AG04450 (cell line): ENCODE measurements at regions not wholly inside any gene's neighbourhood (a gene's known extent, or its start where the extent isn't known, plus 50 kb on each side); places are given as distances from the start of the nearest gene placed in this dataset.

Experiments
- CTCF ChIA-PET: fragments of 300-600, 350-600 bp; formaldehyde crosslinking; extraction: SDS; loops from one replicate; lab custom pipeline; 2022; ENCODE audit warnings: antibody characterized with exemption, inconsistent platforms; lab: Charles Lee
- POLR2A ChIA-PET: fragments of 350-600 bp; formaldehyde crosslinking; extraction: SDS; loops from one replicate; lab custom pipeline; 2021; ENCODE audit warnings: antibody characterized with exemption, inconsistent platforms; lab: Yijun Ruan, JAX
- DNase-seq: peaks from one replicate; pipeline ENCODE4 v3.0.0-alpha.2; 2011; ENCODE audit warnings: low read depth, low spot score
- H3K27ac ChIP-seq: one replicate; pipeline ENCODE4 v1.5.1; 2012; ENCODE audit warnings: low read depth, low read length, control low read depth
- H3K27me3 ChIP-seq: one replicate; pipeline ENCODE4 v1.6.0; 2012; ENCODE audit warnings: low read length; ENCODE audit not compliant: control insufficient read depth, insufficient read depth
- H3K4me3 ChIP-seq: 2 replicates; pipeline ENCODE4 v1.5.1; 2011; ENCODE audit warnings: mild to moderate bottlenecking, low read depth, low read length, control low read depth
- H3K9me3 ChIP-seq: 2 replicates; pipeline ENCODE4 v1.5.1; 2012; ENCODE audit warnings: low read length; ENCODE audit not compliant: control insufficient read depth, insufficient read depth
- CTCF ChIP-seq: IDR thresholded peaks from 2 replicates; pipeline ENCODE4 v1.5.1; 2011; ENCODE audit warnings: low read depth, low read length, control low read depth, inconsistent platforms

- H3K27ac ChIP-seq = no peak overlapping the region
Observed at GRCh38 chr4:74670583-74670982, 123.7 kb downstream of the BTC start.

GRCh38 chr4:74671080-74671698, 123.1 kb downstream of the BTC start:
- Histone ChIP-seq H3K4me3 (no peak overlapping the region), H3K9me3 (no peaks in the 10 kb centered on the region), H3K27ac (no peak overlapping the region), H3K27me3 (no peaks in the 10 kb centered on the region)
- peak; percentile 43 for DNase-seq
- TF ChIP-seq CTCF = peak; percentile 77
- POLR2A ChIA-PET = interaction anchor here (0.6 kb wide), 1 partner anchor 351 kb away, joined by 3 read pairs; no protein-coding TSS in a partner anchor
- CTCF ChIA-PET = interaction anchor here (0.6 to 18.1 kb wide), 27 partner anchors 8 to 482 kb away, joined by 3 to 365 read pairs (median 3); partner anchors contain the start of gene AREG

More at GRCh38 chr4:74670583-74670982, 123.7 kb downstream of the BTC start:
- ChIA-PET CTCF (interaction anchor here (0.9 to 18.1 kb wide), 12 partner anchors 120 to 481 kb away, joined by 3 to 365 read pairs (median 5); partner anchors contain the start of gene AREG), POLR2A (no interaction called here)
- Histone ChIP-seq H3K4me3 (no peak overlapping the region), H3K9me3 (no peaks in the 10 kb centered on the region), H3K27me3 (no peaks in the 10 kb centered on the region)
- no peak for DNase-seq
- no peak for TF ChIP-seq CTCF

DNA sequence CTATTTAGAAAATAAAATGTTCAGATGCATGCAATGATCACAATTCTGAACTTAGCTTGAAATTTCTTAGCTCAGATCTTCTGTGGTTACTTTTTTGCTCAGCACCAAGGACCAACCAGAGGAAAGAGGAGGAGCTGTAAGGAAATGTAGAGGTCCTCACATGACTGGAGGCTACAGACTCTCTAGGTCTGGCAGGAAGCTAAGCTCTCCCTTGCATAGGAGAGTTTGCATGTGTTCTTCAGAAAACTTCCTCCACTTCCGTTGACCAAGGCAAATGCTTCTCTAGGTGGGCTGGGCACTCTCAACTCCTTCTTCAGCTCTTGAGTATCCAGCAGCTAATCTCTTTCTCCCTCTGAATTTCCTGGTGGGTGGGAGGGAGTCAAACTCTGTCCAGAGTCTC, 119.6 kb downstream of the BTC start:
- CTCF ChIA-PET = interaction anchor here (0.7 to 18.1 kb wide), 32 partner anchors 8 to 500 kb away, joined by 3 to 365 read pairs (median 6); partner anchors contain the start of genes EPGN and EREG
- H3K27me3 ChIP-seq = no peaks in the 10 kb centered on the region
- H3K27ac ChIP-seq = no peak overlapping the region
- H3K4me3 ChIP-seq = no peak overlapping the region
- no peak for DNase-seq
- POLR2A ChIA-PET = no interaction called here
- no peaks in the 10 kb centered on the region for H3K9me3 ChIP-seq
- no peak for TF ChIP-seq CTCF

- CTCF ChIA-PET = interaction anchor here (0.7 to 18.1 kb wide), 49 partner anchors 9 to 523 kb away, joined by 3 to 365 read pairs (median 4); partner anchors contain the start of genes AREG, EPGN and EREG
Observed at GRCh38 chr4:74675673-74676279, 118.5 kb downstream of the BTC start.

More at GRCh38 chr4:74675673-74676279, 118.5 kb downstream of the BTC start:
- Histone ChIP-seq H3K27me3 (no peaks in the 10 kb centered on the region), H3K27ac (no peak overlapping the region), H3K4me3 (no peak overlapping the region), H3K9me3 (no peaks in the 10 kb centered on the region)
- peak; percentile 38 for DNase-seq
- peak; percentile 89 for TF ChIP-seq CTCF
- POLR2A ChIA-PET = interaction anchor here (0.7 kb wide), 1 partner anchor 15 kb away, joined by 3 read pairs; no protein-coding TSS in a partner anchor
